ENCODE measurements at regions not wholly inside any gene's neighbourhood (a gene's known extent, or its start where the extent isn't known, plus 50 kb on each side); places are given as distances from the start of the nearest gene placed in this dataset.

GRCh38 chr3:177567833-177568232 lies 370.6 kb upstream of the TBL1XR1 start:
- TF ChIP-seq CTCF (IDR thresholded peaks at IDR 0.05) = no peak

- no peak for TF ChIP-seq CTCF (IDR thresholded peaks at IDR 0.05)
These were observed 371.9 kb upstream of the TBL1XR1 start for GRCh38 chr3:177569193-177569592.

- no peak for TF ChIP-seq CTCF (IDR thresholded peaks at IDR 0.05)
These were observed 372.8 kb upstream of the TBL1XR1 start for GRCh38 chr3:177569875-177570657.

- TF ChIP-seq CTCF (IDR thresholded peaks at IDR 0.05) = no peak
These were observed 374.1 kb upstream of the TBL1XR1 start for GRCh38 chr3:177571271-177571943.

- TF ChIP-seq CTCF (IDR thresholded peaks at IDR 0.05) = no peak
These were observed 374.6 kb upstream of the TBL1XR1 start for GRCh38 chr3:177571944-177572315.

GRCh38 chr3:177574222-177574856 lies 377.1 kb upstream of the TBL1XR1 start:
- TF ChIP-seq CTCF (IDR thresholded peaks at IDR 0.05) = no peak

GRCh38 chr3:177576746-177577145 lies 379.5 kb upstream of the TBL1XR1 start:
- no peak for TF ChIP-seq CTCF (IDR thresholded peaks at IDR 0.05)

All from LNCAP (cell line).